GM20000 (cell line): ENCODE measurements at regions not wholly inside any gene's neighbourhood (a gene's known extent, or its start where the extent isn't known, plus 50 kb on each side); places are given as distances from the start of the nearest gene placed in this dataset.

Source experiments
- DNase-seq: peaks from one replicate; pipeline ENCODE4 v3.0.0; 2012; ENCODE audit warnings: low spot score
- TF ChIP-seq, protein P1 (sequence below): IDR thresholded peaks from 2 replicates; pipeline ENCODE4 v1.5.1; 2012; ENCODE audit warnings: mild to moderate bottlenecking, control low read depth; ENCODE audit errors: extremely low read depth, missing control alignments

- TF ChIP-seq, protein P1, sequence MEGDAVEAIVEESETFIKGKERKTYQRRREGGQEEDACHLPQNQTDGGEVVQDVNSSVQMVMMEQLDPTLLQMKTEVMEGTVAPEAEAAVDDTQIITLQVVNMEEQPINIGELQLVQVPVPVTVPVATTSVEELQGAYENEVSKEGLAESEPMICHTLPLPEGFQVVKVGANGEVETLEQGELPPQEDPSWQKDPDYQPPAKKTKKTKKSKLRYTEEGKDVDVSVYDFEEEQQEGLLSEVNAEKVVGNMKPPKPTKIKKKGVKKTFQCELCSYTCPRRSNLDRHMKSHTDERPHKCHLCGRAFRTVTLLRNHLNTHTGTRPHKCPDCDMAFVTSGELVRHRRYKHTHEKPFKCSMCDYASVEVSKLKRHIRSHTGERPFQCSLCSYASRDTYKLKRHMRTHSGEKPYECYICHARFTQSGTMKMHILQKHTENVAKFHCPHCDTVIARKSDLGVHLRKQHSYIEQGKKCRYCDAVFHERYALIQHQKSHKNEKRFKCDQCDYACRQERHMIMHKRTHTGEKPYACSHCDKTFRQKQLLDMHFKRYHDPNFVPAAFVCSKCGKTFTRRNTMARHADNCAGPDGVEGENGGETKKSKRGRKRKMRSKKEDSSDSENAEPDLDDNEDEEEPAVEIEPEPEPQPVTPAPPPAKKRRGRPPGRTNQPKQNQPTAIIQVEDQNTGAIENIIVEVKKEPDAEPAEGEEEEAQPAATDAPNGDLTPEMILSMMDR: no peak
- no peak for DNase-seq
Measured at GRCh38 chr7:45391618-45392451, 182.3 kb upstream of the ADCY1 start.

DNA sequence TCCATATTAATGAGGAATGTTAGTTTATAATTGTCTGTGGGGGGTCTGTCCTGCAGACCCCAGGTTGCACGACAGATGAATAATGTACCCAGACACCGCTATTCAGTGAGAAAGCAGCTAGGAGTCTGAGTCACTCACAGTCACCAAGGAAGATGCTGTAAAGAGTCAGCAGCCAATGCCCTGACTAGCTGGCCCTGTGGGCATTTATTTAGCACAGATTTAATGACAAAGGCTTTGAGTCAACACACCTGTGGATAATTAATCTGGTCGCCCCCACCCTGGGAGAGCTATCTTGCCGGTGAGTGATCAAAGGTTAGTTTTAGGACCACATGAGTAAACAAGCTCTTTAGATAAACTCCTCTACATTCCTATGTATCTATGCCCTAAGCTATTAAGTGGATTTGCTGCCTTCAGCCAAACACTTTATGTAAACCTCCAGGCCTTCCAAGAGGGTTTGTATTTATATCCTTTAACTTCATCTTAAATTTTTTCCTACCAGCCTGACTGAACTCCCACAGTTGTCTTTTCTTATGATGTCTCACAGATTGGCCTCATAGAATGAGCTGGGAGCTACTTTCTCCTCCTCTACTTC lies 180.0 kb upstream of the ADCY1 start:
- no peak for DNase-seq
- TF ChIP-seq, protein P1: no peak

GRCh38 chr7:45399069-45399468 lies 175.1 kb upstream of the ADCY1 start:
- TF ChIP-seq, protein P1: no peak
- DNase-seq: no peak

DNA sequence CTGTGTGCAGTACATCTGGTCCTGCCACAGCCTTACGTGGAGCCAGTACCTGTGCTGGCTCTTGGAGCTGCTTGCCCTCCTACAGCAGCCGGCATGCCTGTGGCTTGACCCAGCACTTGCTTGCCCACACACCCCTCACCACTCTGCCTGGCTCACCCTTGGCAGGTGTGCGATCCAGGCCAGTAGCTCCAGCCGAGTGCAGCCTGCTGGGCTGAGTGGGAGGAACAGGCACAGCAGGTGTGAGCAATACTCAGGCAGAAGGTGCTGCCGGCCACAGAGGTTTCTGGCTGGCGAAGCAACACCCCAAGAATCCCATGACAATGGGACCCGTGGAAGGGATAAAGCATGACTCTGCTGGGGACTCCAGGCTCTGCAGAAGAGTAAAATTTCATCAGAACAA lies 173.5 kb upstream of the ADCY1 start:
- no peak for DNase-seq
- TF ChIP-seq, protein P1: no peak

GRCh38 chr7:45401155-45401554 lies 173.0 kb upstream of the ADCY1 start:
- TF ChIP-seq, protein P1: no peak

GRCh38 chr7:45401851-45402250 lies 172.3 kb upstream of the ADCY1 start:
- no peak for DNase-seq
- TF ChIP-seq, protein P1: no peak

More at GRCh38 chr7:45401155-45401554, 173.0 kb upstream of the ADCY1 start:
- no peak for DNase-seq

DNA sequence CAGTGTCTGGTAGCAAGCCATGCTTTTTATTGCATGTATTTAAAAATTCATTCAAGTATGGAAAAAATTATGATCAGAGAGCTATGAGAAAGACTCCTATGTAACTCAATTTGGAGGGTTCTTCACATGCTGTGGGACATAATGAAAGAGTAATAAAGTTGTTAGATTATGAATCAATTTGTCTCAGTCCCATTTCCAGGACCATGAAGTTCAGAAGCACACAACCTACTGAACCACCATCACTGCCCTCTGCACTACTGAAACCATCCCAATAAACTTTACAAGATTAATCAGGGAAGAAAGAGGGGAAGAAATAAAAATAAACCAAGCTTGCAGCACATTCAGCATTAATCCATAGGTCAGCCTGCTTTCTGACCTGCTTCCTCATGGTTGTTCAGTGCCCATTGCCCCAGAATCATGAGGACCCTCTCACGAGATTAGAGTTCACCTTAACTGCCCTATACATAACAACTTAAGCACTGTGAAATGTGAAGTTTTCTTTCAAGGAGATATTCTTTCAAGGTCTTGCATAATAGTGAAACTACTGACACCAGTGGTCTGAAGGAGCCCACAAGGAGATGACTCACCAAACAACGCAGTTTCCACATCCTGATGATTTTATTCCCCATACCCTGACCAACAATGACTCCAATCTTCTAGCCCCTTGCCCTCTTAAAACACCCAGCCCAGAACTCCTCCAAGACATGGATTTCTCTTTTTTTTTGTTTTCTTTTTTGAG lies 171.5 kb upstream of the ADCY1 start:
- TF ChIP-seq, protein P1: no peak
- DNase-seq: no peak
